ENCODE measurements at regions not wholly inside any gene's neighbourhood (a gene's known extent, or its start where the extent isn't known, plus 50 kb on each side); places are given as distances from the start of the nearest gene placed in this dataset.

- Histone ChIP-seq H3K4me1 (ENCODE audit: control insufficient read depth in 5 of 5, insufficient read depth in 5 of 5, low read length in 5 of 5) (no peaks in the 10 kb centered on the region), H3K9ac (ENCODE audit: insufficient read depth in 1 of 2, low read length in 2 of 2) (no peak overlapping the region), H3K4me3 (no peak overlapping the region), H3K27ac (ENCODE audit: low read depth in 1 of 2, low read length in 1 of 2) (no peak overlapping the region), H3K27me3 (ENCODE audit: control insufficient read depth in 3 of 3, insufficient read depth in 3 of 3, low read length in 2 of 3) (no peaks in the 10 kb centered on the region), H3K36me3 (ENCODE audit: control insufficient read depth in 4 of 4, insufficient read depth in 4 of 4, low read length in 4 of 4) (no peaks in the 10 kb centered on the region), H3K9me3 (ENCODE audit: control insufficient read depth in 4 of 4, insufficient read depth in 3 of 4, low read length in 3 of 4) (no peaks in the 10 kb centered on the region)
- 75 to 77% methylated on average over 3 of the region's 3 CpGs for WGBS, 2 donors
- ATAC-seq (ENCODE audit: insufficient read depth, low FRiP score), result no peak
- no peak for DNase-seq
- TF ChIP-seq, protein P1, sequence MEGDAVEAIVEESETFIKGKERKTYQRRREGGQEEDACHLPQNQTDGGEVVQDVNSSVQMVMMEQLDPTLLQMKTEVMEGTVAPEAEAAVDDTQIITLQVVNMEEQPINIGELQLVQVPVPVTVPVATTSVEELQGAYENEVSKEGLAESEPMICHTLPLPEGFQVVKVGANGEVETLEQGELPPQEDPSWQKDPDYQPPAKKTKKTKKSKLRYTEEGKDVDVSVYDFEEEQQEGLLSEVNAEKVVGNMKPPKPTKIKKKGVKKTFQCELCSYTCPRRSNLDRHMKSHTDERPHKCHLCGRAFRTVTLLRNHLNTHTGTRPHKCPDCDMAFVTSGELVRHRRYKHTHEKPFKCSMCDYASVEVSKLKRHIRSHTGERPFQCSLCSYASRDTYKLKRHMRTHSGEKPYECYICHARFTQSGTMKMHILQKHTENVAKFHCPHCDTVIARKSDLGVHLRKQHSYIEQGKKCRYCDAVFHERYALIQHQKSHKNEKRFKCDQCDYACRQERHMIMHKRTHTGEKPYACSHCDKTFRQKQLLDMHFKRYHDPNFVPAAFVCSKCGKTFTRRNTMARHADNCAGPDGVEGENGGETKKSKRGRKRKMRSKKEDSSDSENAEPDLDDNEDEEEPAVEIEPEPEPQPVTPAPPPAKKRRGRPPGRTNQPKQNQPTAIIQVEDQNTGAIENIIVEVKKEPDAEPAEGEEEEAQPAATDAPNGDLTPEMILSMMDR (IDR thresholded peaks at IDR 0.05; ENCODE audit: control extremely low read depth, extremely low read depth), result no peak
Observed at GRCh38 chr3:74850381-74850780, 235.9 kb upstream of the CNTN3 start.

DNA sequence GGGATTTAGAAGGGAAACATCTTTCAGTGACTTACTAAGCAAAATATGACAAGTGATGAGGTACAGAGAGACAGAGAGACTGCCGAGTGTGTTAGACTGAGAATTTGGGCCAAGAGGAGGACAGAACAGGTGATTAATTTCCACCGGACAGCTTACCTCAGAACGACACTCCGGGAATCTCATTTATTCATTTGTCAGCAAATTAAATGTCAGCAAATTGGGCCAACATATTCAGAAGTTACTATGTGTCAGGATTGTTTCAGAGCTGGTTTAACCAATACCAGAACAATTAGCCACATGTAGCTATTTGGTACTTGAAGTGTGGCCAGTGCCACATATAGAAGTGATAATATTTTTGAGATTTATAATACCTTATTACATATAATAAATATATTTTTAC is 232.6 kb upstream of the CNTN3 start:
- 77 to 87% methylated on average over 4 of the region's 4 CpGs for WGBS, 2 donors
- no peak for ATAC-seq (ENCODE audit: insufficient read depth, low FRiP score)
- no peak overlapping the region for H3K4me3 ChIP-seq

DNA sequence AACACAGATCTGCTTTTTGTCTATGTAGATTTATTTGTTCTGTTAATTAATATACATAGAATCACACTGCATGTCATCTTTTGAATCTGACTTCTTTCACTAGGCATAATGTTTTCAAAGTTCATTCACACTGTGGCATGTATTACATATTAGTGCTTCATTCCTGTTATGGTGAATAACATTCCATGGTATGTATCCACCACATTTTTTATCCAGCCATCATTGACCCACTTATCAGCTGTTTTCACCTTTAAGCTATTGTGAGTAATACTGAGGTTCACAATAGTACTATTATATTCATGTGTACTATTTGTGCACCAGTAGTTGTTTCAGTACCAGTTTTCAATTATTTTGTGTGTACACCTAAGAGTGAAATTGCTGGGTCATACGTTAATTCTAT is 230.6 kb upstream of the CNTN3 start:
- Histone ChIP-seq H3K9me3 (ENCODE audit: control insufficient read depth in 4 of 4, insufficient read depth in 3 of 4, low read length in 3 of 4) (no peaks in the 10 kb centered on the region), H3K27ac (ENCODE audit: low read depth in 1 of 2, low read length in 1 of 2) (no peak overlapping the region), H3K9ac (ENCODE audit: insufficient read depth in 1 of 2, low read length in 2 of 2) (no peak overlapping the region), H3K36me3 (ENCODE audit: control insufficient read depth in 4 of 4, insufficient read depth in 4 of 4, low read length in 4 of 4) (no peaks in the 10 kb centered on the region), H3K27me3 (ENCODE audit: control insufficient read depth in 3 of 3, insufficient read depth in 3 of 3, low read length in 2 of 3) (no peaks in the 10 kb centered on the region), H3K4me1 (ENCODE audit: control insufficient read depth in 5 of 5, insufficient read depth in 5 of 5, low read length in 5 of 5) (no peaks in the 10 kb centered on the region), H3K4me3 (no peak overlapping the region)
- WGBS, 2 donors, result 79 to 85% methylated on average over 1 of the region's 1 CpG
- TF ChIP-seq, protein P1 (IDR thresholded peaks at IDR 0.05; ENCODE audit: control extremely low read depth, extremely low read depth), result no peak
- DNase-seq (no peak), ATAC-seq (ENCODE audit: insufficient read depth, low FRiP score) (no peak)

More for the DNA sequence above, 232.6 kb upstream of the CNTN3 start:
- TF ChIP-seq, protein P1 (IDR thresholded peaks at IDR 0.05; ENCODE audit: control extremely low read depth, extremely low read depth), result no peak
- no peak for DNase-seq
- H3K9ac ChIP-seq (ENCODE audit: insufficient read depth in 1 of 2, low read length in 2 of 2), result no peak overlapping the region
- no peaks in the 10 kb centered on the region for H3K4me1 ChIP-seq (ENCODE audit: control insufficient read depth in 5 of 5, insufficient read depth in 5 of 5, low read length in 5 of 5)
- no peaks in the 10 kb centered on the region for H3K27me3 ChIP-seq (ENCODE audit: control insufficient read depth in 3 of 3, insufficient read depth in 3 of 3, low read length in 2 of 3)
- no peaks in the 10 kb centered on the region for H3K9me3 ChIP-seq (ENCODE audit: control insufficient read depth in 4 of 4, insufficient read depth in 3 of 4, low read length in 3 of 4)
- no peaks in the 10 kb centered on the region for H3K36me3 ChIP-seq (ENCODE audit: control insufficient read depth in 4 of 4, insufficient read depth in 4 of 4, low read length in 4 of 4)
- H3K27ac ChIP-seq (ENCODE audit: low read depth in 1 of 2, low read length in 1 of 2), result no peak overlapping the region

DNA sequence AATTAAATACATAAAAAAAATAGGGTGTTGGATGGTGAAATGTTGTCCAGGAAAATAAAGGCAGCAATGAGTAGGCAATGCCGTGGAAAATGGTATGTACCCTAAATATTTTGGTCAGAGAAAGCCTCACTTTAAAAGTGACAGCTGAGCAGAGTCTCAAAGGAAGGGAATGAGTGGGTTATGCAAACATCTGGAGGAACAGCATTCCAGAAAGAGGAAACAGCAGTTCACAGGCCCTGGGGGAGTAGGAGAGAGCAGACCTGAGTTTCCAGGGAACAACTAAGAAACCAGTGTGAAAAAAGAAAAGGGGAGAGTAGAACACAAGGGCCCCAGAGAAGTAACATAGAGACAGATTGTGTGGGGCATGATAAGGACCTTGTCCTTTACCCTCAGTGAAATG is 230.0 kb upstream of the CNTN3 start:
- TF ChIP-seq, protein P1 (IDR thresholded peaks at IDR 0.05; ENCODE audit: control extremely low read depth, extremely low read depth), result no peak
- H3K4me1 ChIP-seq (ENCODE audit: control insufficient read depth in 5 of 5, insufficient read depth in 5 of 5, low read length in 5 of 5), result no peaks in the 10 kb centered on the region
- WGBS, 2 donors, result 59 to 61% methylated on average over 1 of the region's 1 CpG
- ATAC-seq (ENCODE audit: insufficient read depth, low FRiP score) (no peak), DNase-seq (no peak)
- no peaks in the 10 kb centered on the region for H3K36me3 ChIP-seq (ENCODE audit: control insufficient read depth in 4 of 4, insufficient read depth in 4 of 4, low read length in 4 of 4)
- no peak overlapping the region for H3K9ac ChIP-seq (ENCODE audit: insufficient read depth in 1 of 2, low read length in 2 of 2)
- no peak overlapping the region for H3K4me3 ChIP-seq
- H3K27me3 ChIP-seq (ENCODE audit: control insufficient read depth in 3 of 3, insufficient read depth in 3 of 3, low read length in 2 of 3), result no peaks in the 10 kb centered on the region
- H3K27ac ChIP-seq (ENCODE audit: low read depth in 1 of 2, low read length in 1 of 2), result no peak overlapping the region
- H3K9me3 ChIP-seq (ENCODE audit: control insufficient read depth in 4 of 4, insufficient read depth in 3 of 4, low read length in 3 of 4), result no peaks in the 10 kb centered on the region
